Activated T-cell treated with anti-CD3 and anti-CD28 coated beads, Interleukin-2, amount 50 U/mL, for 4 hours (primary cell): ENCODE measurements at regions not wholly inside any gene's neighbourhood (a gene's known extent, or its start where the extent isn't known, plus 50 kb on each side); places are given as distances from the start of the nearest gene placed in this dataset.
A peak's percentile ranks its signal among the peaks of the same experiment; 100 is the strongest.

Experiments
- ATAC-seq, 2 donors: fragments of 200-7000 bp; cut with Tn5 transposase; one replicate each; pipeline ENCODE4 v1.10.0; 2021
- DNase-seq: peaks from one replicate; pipeline ENCODE4 v3.0.0-alpha.2; 2020
- H3K27me3 Mint-ChIP-seq: one replicate; pipeline ENCODE4 v1.8.0; 2021; ENCODE audit warnings: low read depth, mixed read lengths
- H3K36me3 Mint-ChIP-seq: one replicate; pipeline ENCODE4 v1.8.0; 2022; ENCODE audit warnings: mixed read lengths; ENCODE audit not compliant: insufficient read depth
- H3K4me1 Mint-ChIP-seq: one replicate; pipeline ENCODE4 v1.8.0; 2021; ENCODE audit warnings: low read depth, mixed read lengths
- H3K4me3 Mint-ChIP-seq: one replicate; pipeline ENCODE4 v1.8.0; 2021; ENCODE audit warnings: mild to moderate bottlenecking, moderate library complexity, mixed read lengths
- H3K9me3 Mint-ChIP-seq: one replicate; pipeline ENCODE4 v1.8.0; 2021; ENCODE audit warnings: mixed read lengths

DNA sequence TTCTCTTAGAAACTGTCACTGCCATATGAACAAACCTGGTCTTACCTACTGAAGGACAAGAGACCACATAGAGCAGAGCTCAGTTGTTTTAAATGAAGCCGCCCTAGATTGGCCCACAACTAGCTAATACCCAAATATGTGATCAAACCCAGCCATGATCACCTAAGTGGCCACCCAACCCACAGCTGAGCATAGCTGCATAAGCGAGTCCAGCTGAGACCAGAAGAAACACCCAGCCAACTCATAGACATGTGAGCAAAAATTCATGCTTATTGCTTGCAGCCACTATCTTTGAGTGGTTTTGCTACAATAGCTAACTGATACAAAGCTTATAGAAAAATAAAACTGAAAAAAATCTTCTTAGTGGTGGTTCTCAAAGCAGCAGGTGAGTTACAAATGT lies 124.3 kb upstream of the CPNE4 start:
- Mint-ChIP-seq H3K9me3 (no peaks in the 10 kb centered on the region), H3K4me3 (no peak overlapping the region), H3K36me3 (no peaks in the 10 kb centered on the region), H3K4me1 (no peaks in the 10 kb centered on the region), H3K27me3 (peaks cover 3% of the 10 kb centered on the region)
- DNase-seq (no peak), ATAC-seq (no peak)

DNA sequence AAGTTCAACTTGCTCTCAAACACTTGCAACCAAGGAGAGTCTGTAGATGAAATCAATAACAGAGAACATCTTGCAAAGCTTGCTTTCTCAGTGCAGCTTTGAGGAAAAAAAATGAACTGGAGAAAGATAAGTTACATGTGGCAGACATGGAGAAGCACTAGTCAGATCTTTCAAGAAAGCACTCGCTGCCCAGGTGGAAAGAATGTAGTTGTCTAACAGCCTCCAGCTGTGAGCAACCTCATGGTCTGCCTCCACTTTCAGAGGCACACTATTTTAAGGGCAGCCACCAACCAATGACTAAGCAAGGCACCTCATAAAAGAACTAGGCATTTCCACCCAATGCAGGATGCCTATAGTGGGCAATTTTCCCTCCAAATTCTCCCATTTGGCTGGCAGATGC lies 125.4 kb upstream of the CPNE4 start:
- Mint-ChIP-seq H3K36me3 (no peaks in the 10 kb centered on the region), H3K27me3 (peaks cover 3% of the 10 kb centered on the region)
- DNase-seq, result no peak

DNA sequence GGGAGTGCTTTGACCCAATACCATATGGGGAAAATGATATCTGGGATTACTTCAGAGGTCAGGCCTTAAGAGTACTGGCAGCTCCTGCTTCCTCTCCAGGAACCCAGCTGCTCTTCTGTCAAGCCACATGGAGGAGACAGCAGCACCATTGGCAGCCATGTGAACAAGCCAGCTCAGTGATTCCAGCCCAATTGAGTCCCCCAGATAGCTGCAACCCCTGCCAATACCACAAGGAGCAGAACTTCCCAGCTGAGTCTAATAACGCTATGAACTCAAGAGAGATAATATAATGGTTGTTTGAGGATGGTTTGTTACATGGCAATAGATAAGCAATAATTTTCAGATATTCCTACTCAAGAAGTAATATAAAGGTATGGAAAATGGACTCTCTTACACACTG lies 126.8 kb upstream of the CPNE4 start:
- Mint-ChIP-seq H3K4me1 (no peaks in the 10 kb centered on the region), H3K27me3 (peaks cover 7% of the 10 kb centered on the region), H3K9me3 (no peaks in the 10 kb centered on the region), H3K4me3 (no peak overlapping the region), H3K36me3 (no peaks in the 10 kb centered on the region)
- DNase-seq (no peak), ATAC-seq (no peak)

More for the DNA sequence above, 125.4 kb upstream of the CPNE4 start:
- Mint-ChIP-seq H3K4me1 (no peaks in the 10 kb centered on the region), H3K9me3 (no peaks in the 10 kb centered on the region), H3K4me3 (no peak overlapping the region)
- ATAC-seq, result no peak

DNA sequence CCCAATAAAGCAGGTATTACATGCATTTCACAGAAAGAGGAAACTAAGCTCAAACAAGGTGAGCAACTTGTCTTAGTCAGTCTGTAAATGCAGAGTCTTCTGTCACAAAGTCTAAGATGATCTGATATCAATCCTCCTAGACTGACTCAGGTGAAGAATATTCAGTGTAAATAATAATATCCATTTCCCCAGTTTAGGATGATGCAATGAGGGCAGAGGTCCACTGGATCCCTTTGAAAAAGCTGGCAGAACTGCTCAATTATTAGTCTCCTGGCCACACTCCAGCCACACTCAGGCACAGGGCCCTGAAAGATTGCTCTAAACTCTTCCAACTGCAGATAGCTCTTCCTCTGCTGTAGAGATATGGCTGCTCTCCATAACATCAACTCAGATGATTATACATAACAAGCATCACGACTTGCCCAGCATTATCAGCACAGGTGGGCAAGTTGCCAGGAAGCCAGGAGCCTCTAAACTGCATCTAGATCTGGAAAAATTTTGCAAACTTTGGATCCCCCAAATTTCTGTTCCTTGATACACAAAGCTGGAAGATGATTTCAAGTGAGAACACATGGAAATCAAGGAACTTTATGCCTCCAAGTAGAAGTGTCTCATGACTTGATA lies 129.8 kb upstream of the CPNE4 start:
- Mint-ChIP-seq H3K4me1 (no peaks in the 10 kb centered on the region), H3K4me3 (no peak overlapping the region), H3K36me3 (no peaks in the 10 kb centered on the region), H3K27me3 (peaks cover 5% of the 10 kb centered on the region), H3K9me3 (no peaks in the 10 kb centered on the region)
- ATAC-seq (no peak), DNase-seq (no peak)

DNA sequence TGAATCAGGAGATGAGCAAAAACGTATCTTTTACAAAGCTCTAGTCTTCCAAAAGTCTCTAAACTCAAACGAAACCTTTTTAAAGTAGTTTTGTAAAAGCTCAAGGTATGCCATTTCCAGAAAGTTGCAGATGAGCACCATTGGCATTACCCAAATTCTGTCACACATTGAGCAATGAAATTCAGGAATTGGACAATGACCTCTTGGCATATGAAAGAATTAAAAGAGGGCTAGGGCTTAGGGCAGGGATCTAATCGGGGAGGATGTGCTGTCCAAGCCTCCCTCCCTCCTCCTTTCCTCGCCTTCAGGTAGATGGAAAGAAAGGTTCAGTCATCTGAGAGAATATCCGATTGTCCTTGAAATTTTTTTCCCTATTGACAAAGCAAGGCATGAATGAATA lies 133.1 kb upstream of the CPNE4 start:
- Mint-ChIP-seq H3K27me3 (peaks cover 14% of the 10 kb centered on the region), H3K9me3 (no peaks in the 10 kb centered on the region), H3K36me3 (no peaks in the 10 kb centered on the region), H3K4me3 (no peak overlapping the region), H3K4me1 (no peaks in the 10 kb centered on the region)
- DNase-seq (no peak), ATAC-seq (no peak)

DNA sequence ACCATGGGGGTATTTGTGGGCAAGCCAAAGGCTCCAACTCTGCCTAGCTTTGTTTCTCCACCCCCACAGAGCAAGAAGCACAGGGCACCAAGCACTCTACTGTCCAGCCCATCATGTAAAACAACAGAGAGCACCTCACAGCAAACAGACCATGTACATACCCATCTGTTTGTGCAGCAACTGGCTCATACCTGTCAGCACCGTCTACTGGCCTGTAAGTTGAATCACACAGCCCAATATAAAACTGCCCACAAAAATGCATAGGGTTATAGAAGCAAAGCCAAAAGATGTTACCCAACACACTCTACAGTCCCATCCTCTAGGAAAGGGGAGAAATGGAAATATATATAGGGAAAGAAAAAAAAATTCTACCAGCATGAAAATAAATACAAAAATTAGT lies 139.7 kb upstream of the CPNE4 start:
- ATAC-seq, result no peak
- H3K9me3 Mint-ChIP-seq, result no peaks in the 10 kb centered on the region

DNA sequence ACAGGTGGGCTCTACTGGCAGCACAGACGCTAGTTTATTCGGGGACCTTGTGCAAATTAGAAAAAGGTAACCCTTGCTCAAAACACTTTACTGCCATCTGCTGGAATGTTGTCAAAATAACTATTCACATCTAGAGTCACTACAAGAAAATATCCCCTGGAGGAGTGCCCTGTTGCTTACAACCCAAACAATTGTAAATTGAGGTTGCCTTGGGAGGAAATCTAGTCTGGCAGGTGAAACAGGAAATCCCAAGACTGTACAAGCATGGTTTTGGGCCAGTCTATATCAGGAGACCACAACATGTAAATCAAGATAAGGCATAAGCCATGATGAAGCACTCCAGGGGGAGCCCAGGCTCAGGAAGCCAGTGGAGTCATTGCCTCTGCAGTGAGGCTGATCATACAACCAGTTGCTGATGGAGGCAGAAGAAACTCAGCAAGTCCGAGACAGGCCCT lies 136.8 kb upstream of the ACP3 start:
- H3K4me3 Mint-ChIP-seq, result no peak overlapping the region
- ATAC-seq (peak in 1 of 2 donors; percentile 37), DNase-seq (no peak)
- no peaks in the 10 kb centered on the region for H3K9me3 Mint-ChIP-seq
- peaks cover 2% of the 10 kb centered on the region for H3K27me3 Mint-ChIP-seq
- peaks cover 2% of the 10 kb centered on the region for H3K4me1 Mint-ChIP-seq
- H3K36me3 Mint-ChIP-seq, result no peaks in the 10 kb centered on the region

More for the DNA sequence above, 139.7 kb upstream of the CPNE4 start:
- Mint-ChIP-seq H3K36me3 (no peaks in the 10 kb centered on the region), H3K4me3 (no peak overlapping the region), H3K4me1 (no peaks in the 10 kb centered on the region), H3K27me3 (peaks cover 16% of the 10 kb centered on the region)
- no peak for DNase-seq

DNA sequence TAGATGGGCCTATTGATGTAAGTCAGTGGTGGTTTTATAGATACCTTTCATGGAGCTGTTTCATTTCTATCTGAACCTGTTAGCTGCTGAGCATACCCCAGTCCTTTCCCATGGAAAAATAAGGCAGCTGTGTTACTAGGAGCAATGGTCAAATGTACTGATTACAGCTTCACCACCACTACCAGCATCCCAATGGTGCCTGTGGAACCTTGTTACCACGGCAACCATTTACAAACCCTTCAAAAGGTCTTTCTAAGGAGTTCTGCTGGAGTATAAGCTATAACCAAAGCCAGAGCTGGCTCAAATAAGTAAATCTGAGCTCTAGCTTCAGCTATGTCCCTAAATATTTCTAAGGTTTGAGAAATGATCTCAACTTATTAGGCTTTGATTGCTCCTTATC lies 133.4 kb upstream of the ACP3 start:
- H3K4me3 Mint-ChIP-seq, result no peak overlapping the region
- ATAC-seq (no peak), DNase-seq (no peak)
- H3K27me3 Mint-ChIP-seq, result peaks cover 2% of the 10 kb centered on the region
- no peaks in the 10 kb centered on the region for H3K36me3 Mint-ChIP-seq
- H3K4me1 Mint-ChIP-seq, result peaks cover 2% of the 10 kb centered on the region
- no peaks in the 10 kb centered on the region for H3K9me3 Mint-ChIP-seq

DNA sequence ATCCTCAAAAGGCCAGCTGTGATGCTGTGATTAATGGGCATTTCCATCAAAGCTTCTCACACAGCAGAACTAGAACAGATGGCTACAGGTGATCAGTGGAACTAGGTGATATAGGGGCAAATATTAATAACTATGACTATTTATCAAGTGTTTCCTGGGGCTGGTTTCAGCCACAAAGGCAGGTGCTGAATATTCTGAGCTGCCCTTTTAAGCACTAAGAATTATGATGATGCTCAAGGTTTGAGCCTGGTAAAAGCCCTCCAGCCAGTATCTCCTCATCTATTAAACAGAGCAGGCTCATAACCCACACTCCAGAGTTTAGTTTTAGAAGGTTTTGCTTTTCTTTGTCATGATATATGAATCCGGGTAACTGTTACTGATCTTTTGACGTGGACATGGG lies 129.5 kb upstream of the ACP3 start:
- ATAC-seq (no peak), DNase-seq (no peak)
- Mint-ChIP-seq H3K4me1 (no peaks in the 10 kb centered on the region), H3K36me3 (no peaks in the 10 kb centered on the region), H3K9me3 (no peaks in the 10 kb centered on the region), H3K27me3 (peaks cover 6% of the 10 kb centered on the region), H3K4me3 (no peak overlapping the region)

DNA sequence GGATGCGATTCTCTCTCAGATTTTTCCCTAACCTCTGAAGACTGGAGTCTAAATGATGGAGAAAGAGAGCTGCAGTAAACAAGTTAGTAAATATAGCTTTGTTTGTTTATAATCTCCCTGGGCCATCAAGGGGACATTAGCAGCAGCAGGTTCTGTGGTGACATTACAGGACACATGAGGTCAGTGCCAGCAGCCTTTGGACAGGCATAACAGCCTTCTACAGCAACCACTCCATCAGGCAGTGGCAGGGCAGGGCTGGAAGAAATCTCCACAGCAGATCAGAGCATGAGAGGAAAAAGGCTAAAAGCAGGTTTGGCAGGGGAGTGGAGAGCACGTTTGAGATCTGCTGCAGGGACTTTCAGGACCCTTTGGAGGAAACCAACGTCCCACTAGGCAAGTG lies 127.6 kb upstream of the ACP3 start:
- Mint-ChIP-seq H3K9me3 (no peaks in the 10 kb centered on the region), H3K27me3 (peaks cover 6% of the 10 kb centered on the region), H3K4me1 (no peaks in the 10 kb centered on the region), H3K36me3 (no peaks in the 10 kb centered on the region), H3K4me3 (no peak overlapping the region)
- ATAC-seq, result no peak
- DNase-seq, result no peak

DNA sequence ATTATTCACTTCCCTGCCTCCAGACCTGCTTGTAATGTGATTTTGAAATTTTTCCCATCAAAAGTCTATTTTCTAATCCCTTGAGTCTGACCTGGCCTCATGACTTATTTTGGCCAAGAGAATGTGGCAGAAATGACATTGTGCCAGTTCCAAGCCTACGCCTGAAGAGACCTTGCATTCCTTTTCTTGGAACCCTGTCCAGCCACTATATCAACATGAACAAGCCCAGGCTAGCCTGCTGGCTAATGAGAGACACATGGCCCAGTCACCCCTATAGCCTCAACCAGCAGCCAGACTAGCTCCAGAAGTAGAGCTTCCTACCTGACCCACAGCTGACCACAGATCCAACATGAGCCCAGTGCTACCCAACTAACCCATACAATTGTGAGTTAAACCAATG lies 121.1 kb upstream of the ACP3 start:
- no peaks in the 10 kb centered on the region for H3K9me3 Mint-ChIP-seq
- H3K4me3 Mint-ChIP-seq, result no peak overlapping the region
- no peaks in the 10 kb centered on the region for H3K36me3 Mint-ChIP-seq
- peaks cover 5% of the 10 kb centered on the region for H3K27me3 Mint-ChIP-seq
- DNase-seq, result no peak
- no peak for ATAC-seq
- no peaks in the 10 kb centered on the region for H3K4me1 Mint-ChIP-seq

DNA sequence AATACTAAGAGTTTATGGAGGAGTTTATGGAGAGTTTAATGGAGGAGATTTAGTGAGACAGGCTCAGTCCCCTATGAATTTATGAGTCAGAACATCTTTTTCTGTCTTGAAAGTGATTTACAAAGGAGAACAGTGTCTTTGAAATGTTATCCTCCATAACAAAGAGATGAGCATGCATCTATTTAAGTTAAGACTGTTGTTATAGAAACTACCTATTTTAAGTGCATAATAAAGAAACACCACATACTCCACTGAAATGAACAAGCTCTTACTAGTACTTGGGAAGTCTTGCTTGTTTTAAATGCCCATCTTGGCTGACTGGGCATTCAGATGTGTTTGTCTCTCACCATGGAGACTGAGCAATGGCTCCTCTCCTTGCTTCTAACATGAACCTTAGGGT lies 118.7 kb upstream of the ACP3 start:
- Mint-ChIP-seq H3K36me3 (no peaks in the 10 kb centered on the region), H3K4me3 (no peak overlapping the region), H3K4me1 (no peaks in the 10 kb centered on the region), H3K9me3 (no peaks in the 10 kb centered on the region), H3K27me3 (peaks cover 4% of the 10 kb centered on the region)
- DNase-seq (no peak), ATAC-seq (no peak)

DNA sequence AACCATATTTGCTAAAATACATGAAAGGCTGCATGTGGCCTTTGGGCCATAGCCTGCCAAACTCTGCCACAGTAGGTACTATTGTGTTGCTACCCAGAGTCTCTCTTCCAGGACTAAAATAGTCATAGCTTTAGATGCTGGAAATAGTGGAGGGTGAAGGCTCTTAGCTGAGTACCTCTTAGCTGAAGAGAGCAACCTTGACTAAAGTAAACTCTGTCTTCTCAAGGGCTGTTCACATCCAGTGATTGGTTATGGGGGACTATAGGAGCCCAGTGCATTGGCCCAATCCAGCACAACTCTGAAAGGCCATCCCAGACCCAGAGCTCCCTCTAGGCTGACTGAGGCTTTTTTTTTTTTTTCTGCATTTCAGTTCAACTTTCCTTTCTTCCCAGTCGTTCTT lies 117.8 kb upstream of the ACP3 start:
- peaks cover 4% of the 10 kb centered on the region for H3K27me3 Mint-ChIP-seq
- no peak for DNase-seq
- no peaks in the 10 kb centered on the region for H3K36me3 Mint-ChIP-seq
- no peaks in the 10 kb centered on the region for H3K9me3 Mint-ChIP-seq
- no peaks in the 10 kb centered on the region for H3K4me1 Mint-ChIP-seq
- no peak overlapping the region for H3K4me3 Mint-ChIP-seq
- ATAC-seq, result no peak

DNA sequence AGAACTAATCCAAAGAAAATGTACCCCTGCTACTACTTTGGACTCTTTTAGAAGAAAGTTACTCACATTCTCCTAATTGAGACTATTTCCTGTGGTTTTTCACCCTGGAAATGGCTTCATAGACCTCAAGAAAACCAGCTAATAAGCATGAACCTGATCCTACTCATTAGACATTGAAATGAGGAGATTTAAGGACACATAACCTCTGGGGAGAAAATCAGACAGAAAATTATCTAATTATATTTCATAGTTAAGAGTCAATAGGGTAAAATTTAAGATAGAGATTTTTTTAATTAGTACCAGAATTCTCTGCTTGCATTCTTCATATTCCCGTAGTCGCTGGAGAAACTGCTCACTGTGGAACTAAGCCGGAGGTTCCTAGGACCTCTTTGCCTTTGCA lies 114.6 kb upstream of the ACP3 start:
- ATAC-seq, result no peak
- peaks cover 4% of the 10 kb centered on the region for H3K27me3 Mint-ChIP-seq

DNA sequence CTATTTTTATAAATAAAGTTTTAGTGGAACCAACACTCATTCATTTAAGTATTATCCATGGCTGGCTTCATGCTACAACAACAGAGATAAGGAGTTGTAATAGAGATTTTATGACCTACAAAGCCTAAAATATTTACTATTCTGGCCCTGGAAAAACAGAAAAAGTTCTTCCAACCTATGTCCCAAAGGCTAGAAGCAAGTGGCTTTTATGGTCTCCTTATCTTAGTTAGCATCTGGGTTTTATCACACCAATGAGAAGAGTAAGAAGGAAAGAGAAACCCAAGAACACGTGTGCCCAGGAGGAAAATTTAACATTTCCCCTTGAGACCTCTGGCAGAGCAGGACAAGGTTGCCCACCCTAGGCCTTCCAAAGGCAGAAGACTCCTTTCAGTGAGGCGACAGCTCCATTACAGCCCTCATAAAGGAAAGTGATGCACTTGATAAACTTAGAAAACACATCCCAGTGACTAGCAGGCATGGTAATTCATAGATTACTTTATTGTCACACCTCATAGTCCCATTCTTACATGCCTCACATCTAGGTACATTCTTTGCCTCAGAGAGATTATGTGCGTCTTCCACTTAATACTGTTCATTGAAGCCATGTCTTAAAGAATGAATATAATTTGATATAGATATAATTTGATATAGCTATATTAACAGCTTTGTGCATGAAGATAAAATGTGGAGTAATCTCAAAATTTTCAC lies 113.2 kb upstream of the ACP3 start:
- no peaks in the 10 kb centered on the region for H3K4me1 Mint-ChIP-seq

More for the DNA sequence above, 114.6 kb upstream of the ACP3 start:
- H3K9me3 Mint-ChIP-seq, result no peaks in the 10 kb centered on the region
- no peak overlapping the region for H3K4me3 Mint-ChIP-seq
- DNase-seq, result no peak
- no peaks in the 10 kb centered on the region for H3K36me3 Mint-ChIP-seq
- H3K4me1 Mint-ChIP-seq, result no peaks in the 10 kb centered on the region

More for the DNA sequence above, 113.2 kb upstream of the ACP3 start:
- H3K27me3 Mint-ChIP-seq, result peaks cover 4% of the 10 kb centered on the region
- no peaks in the 10 kb centered on the region for H3K36me3 Mint-ChIP-seq
- DNase-seq, result no peak
- no peaks in the 10 kb centered on the region for H3K9me3 Mint-ChIP-seq
- no peak for ATAC-seq
- no peak overlapping the region for H3K4me3 Mint-ChIP-seq
